ENCODE measurements at regions not wholly inside any gene's neighbourhood (a gene's known extent, or its start where the extent isn't known, plus 50 kb on each side); places are given as distances from the start of the nearest gene placed in this dataset.

- H3K4me3 ChIP-seq (ENCODE audit: control insufficient read depth, low read depth, low read length): no peak overlapping the region
- TF ChIP-seq CTCF (IDR thresholded peaks at IDR 0.05; ENCODE audit: control insufficient read depth, insufficient read depth, low read depth, low read length, missing control alignments): no peak
- DNase-seq (ENCODE audit: low read depth): no peak
Observed at GRCh38 chr22:48893288-48894063, 934.2 kb downstream of the BRD1 start.

- no peak for TF ChIP-seq CTCF (IDR thresholded peaks at IDR 0.05; ENCODE audit: control insufficient read depth, insufficient read depth, low read depth, low read length, missing control alignments)
- DNase-seq (ENCODE audit: low read depth): no peak
- H3K4me3 ChIP-seq (ENCODE audit: control insufficient read depth, low read depth, low read length): no peak overlapping the region
Observed at GRCh38 chr22:48892578-48893287, 934.9 kb downstream of the BRD1 start.

- H3K4me3 ChIP-seq (ENCODE audit: control insufficient read depth, low read depth, low read length): no peak overlapping the region
- no peak for TF ChIP-seq CTCF (IDR thresholded peaks at IDR 0.05; ENCODE audit: control insufficient read depth, insufficient read depth, low read depth, low read length, missing control alignments)
- no peak for DNase-seq (ENCODE audit: low read depth)
Observed at GRCh38 chr22:48891688-48892577, 935.7 kb downstream of the BRD1 start.

GRCh38 chr22:48890693-48891554 is 936.7 kb downstream of the BRD1 start:
- no peak for DNase-seq (ENCODE audit: low read depth)
- no peak for TF ChIP-seq CTCF (IDR thresholded peaks at IDR 0.05; ENCODE audit: control insufficient read depth, insufficient read depth, low read depth, low read length, missing control alignments)
- H3K4me3 ChIP-seq (ENCODE audit: control insufficient read depth, low read depth, low read length): no peak overlapping the region

GRCh38 chr22:48889887-48890692 is 937.6 kb downstream of the BRD1 start:
- no peak for TF ChIP-seq CTCF (IDR thresholded peaks at IDR 0.05; ENCODE audit: control insufficient read depth, insufficient read depth, low read depth, low read length, missing control alignments)
- no peak overlapping the region for H3K4me3 ChIP-seq (ENCODE audit: control insufficient read depth, low read depth, low read length)
- no peak for DNase-seq (ENCODE audit: low read depth)

Measured in AG09309 (cell line).